Body of pancreas (tissue), 4 donors: ENCODE measurements at regions not wholly inside any gene's neighbourhood (a gene's known extent, or its start where the extent isn't known, plus 50 kb on each side); places are given as distances from the start of the nearest gene placed in this dataset.

Source experiments
- CTCF ChIP-seq, 7 experiments: fragments of 450-650 bp in 4 of 7; fragments of 200-600 bp in 3 of 7; sonication (generic) in 3 of 7; IDR thresholded peaks; one replicate each; pipeline ENCODE4 v1.5.1; 2016 to 2019; ENCODE audit warnings: antibody characterized with exemption in 7 of 7
- POLR2A ChIP-seq, 3 donors: fragments of 450-650 bp; IDR thresholded peaks; one replicate each; pipeline ENCODE4 v1.6.1; 2016; ENCODE audit warnings: antibody characterized with exemption in 3 of 3, mild to moderate bottlenecking in 2 of 3

GRCh38 chr4:10296730-10297129 is 160.5 kb downstream of the ZNF518B start:
- TF ChIP-seq POLR2A (IDR thresholded peaks at IDR 0.05) (no peak), CTCF (IDR thresholded peaks at IDR 0.05) (no peak)
